DMS114 treated with DMSO at 0.1 percent for 48 hours (cell line): ENCODE measurements at regions not wholly inside any gene's neighbourhood (a gene's known extent, or its start where the extent isn't known, plus 50 kb on each side); places are given as distances from the start of the nearest gene placed in this dataset.
"Not testable (repeated sequence)": the region's sequence is repeated elsewhere in the genome, so short reads cannot be mapped to it uniquely, and the experiment has no call there.

Source experiments
- DNase-seq: peaks from one replicate; lab custom pipeline; 2025; ENCODE audit not compliant: unreplicated experiment; lab: John Stamatoyannopoulos, UW

DNA sequence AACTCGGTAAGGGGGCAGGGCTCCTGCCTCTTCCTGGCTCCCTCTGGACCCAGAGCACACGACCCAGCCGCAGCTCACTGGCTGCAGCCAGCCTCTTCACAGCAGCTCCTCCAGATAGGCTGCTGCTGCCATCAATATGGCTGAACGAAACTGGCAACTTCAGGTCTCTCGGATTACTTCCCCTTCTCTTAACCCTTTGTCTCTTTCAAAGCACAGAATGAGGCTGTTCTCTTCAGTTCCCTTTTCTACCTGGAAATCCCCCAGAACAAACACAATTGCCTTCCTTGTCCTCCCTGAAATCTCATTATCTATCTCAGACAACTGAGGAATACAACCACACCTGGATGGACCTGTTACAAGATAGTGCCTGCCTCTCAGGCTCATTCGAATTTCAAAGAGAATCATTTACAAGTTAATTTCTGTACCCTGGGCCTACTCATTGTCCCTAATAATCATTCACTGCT, 193.4 kb upstream of the MBL2 start:
- no peak for DNase-seq

DNA sequence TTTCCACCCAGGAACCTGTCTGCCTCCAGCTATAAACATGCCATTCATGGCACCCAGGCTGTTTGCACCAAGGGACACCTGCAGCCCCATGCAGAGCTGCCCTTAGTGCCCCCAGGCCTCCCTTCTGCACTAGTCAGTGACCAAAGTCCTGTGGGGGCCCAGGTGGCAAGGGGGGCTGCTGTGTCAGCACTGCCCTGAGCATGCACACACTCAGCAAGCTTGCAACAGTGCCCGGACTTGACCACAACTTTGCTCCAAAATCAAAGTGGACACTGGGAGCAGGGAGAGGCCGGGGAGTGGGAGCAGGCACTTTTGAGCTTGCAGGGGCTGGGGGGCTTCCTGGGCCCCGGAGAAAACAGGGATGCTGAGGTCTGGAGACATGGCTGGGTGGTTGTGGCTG, 192.9 kb upstream of the MBL2 start:
- DNase-seq = no peak

DNA sequence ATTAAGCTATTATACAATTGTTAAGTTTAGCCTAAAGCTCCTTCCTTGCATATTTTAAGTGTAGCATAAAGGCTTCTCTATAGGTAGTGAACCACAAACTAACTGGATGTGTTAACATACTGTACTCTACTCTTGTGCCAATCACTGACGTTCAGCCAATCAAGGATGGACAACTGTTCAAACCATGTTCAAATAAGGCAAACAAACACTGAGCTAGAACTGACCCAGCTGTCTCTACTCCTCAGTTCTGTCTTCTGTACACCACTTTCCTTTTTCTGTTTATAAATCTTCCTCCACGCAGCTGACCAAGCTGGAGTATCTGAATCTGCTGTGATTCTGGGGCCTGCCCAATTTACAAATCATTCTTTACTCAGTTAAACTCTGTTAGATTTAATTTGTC, 188.7 kb upstream of the MBL2 start:
- DNase-seq = no peak

DNA sequence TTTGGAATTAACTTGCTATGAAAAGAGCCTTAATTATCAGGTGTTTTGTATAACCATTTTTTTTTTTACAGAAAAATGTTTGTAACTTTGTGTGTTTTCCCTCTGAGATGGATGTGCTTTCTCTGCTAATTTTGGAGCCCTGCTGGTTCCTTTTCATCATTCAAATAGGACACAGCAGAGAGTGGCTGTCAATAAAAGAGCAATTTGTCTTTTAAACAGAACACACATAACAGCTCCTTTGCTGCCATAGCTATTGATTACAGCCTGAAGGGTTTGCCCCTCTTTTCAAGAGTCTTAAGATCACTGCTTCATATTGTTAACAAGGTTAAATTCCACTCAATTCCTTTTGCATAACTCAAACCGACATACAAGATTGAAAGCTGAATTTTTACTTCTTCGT, 187.2 kb upstream of the MBL2 start:
- no peak for DNase-seq

DNA sequence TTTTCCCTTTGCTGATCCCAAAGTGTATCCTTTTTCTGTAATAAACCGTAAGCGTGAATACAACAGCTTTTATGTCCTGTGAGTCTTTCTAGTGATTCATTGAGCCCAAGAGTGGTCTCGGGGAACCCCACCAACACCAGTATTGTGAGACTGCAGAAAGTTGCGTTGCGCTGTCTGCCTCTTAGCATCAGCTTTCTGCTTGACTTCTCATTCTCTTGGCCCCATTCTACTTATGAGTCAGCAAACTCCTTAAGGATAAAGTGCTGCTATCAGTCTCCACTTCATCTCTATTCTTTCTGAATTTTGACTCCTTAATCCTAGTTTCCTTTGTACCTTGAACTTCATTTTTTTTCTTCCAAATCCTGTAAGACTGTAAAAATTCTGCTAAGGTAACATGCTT, 184.3 kb upstream of the MBL2 start:
- DNase-seq = no peak

DNA sequence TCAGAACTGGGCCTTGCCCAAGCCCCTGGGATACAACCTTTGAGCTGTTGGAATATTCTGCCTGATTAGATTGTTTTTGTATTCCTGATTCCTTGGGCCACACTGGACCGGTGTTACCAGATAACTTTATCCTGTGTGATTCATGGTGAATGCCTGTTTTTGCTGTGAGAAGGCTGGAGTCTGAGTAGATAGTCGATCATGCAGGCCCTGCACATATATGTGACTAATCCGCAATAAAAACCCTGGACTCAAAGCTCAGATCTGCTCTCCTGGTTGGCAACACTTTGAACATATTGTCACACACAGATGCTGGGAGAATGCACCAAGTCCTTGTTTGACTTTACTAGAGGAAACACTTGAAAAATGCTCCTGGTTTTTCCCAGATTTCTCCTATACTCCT, 183.9 kb upstream of the MBL2 start:
- DNase-seq = no peak

GRCh38 chr10:52955337-52955736, 182.8 kb upstream of the MBL2 start:
- DNase-seq = no peak

DNA sequence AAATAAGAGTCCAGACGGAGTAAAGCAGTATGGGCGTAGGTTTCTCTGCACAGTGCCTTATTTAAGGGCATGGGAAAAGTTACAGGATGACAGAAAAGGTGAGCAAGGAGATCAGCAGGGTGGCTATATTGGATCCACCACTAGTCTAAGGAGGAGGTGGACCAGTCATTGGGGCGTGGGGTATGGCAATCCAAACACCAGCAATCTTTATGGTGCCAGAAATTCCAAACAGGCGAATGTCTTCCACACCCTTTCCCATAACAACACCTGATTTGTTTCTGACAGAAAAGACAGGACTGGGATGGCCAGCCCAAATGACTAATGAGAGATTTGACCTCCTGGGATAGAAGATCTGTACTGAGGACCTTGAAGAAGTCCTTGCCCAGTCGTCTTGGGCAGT, 181.8 kb upstream of the MBL2 start:
- no peak for DNase-seq

DNA sequence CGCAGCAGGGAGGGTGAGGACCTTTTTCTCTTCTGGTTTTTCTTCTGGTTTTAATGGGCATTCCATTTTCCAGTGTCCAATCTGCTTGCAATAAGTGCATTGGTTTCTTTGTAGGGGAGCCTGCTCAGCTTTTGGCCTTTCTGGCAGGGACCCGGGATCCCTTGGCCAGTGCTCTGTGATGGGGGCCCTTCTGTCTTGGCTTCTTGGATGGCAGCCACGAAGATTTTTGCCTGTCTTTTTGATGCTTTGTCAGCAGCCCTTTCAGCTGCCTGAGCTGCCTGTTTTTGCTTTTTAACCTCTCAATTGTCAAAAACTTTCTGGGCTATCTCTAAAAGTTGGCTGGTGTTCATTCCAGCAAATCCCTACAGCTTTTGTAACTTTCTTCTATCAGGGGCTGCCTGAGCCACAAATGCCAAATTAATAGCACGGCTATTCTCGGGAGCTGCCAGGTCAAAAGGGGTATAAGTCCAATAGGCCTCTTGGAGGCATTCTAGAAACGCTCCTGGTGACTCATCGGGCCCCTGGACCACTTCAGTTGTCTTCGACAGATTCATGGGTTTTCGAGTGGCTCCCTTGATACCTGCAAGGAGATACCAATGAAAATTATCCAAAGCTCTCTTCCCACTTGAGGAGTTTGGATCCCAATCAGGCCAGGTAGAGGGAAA, 179.9 kb upstream of the MBL2 start:
- DNase-seq = no peak

DNA sequence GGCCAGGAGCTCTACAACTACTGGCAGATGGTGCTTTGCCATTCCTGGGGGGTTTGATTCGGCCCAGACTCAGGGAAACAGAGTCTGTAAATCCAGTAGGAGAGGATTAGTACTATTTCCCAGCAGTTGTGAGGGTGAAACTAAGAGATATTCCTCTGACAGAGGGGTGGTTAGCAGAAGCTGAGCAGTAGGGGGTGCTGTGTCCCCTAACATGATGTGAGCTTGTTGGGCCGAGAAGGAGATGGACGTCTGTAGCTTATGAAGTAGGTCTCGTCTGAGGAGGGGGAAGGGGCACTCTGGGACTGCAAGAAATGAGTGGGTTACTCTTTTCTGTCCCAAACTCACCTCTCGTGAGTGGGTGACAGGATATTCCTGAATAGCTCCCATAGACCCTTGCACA, 179.2 kb upstream of the MBL2 start:
- no peak for DNase-seq

DNA sequence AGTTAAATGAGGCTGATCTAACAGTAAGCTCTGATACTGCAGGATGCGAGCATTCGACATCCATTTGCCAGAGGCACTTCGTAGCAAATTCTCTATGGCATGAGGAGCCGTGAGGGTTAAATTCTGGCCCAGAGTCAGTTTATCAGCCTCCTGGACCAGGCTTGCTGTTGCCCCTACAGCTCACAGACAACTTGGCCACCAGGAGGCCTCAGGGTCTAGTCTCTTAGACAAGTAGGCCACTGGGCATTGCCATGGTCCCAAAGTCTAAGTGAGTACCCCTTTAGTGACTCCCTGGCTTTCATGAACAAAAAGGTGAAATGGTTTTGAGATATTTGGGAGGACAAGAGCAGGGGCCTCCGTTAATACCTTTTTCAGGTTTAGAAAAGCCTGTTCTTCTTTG, 178.0 kb upstream of the MBL2 start:
- DNase-seq = no peak

DNA sequence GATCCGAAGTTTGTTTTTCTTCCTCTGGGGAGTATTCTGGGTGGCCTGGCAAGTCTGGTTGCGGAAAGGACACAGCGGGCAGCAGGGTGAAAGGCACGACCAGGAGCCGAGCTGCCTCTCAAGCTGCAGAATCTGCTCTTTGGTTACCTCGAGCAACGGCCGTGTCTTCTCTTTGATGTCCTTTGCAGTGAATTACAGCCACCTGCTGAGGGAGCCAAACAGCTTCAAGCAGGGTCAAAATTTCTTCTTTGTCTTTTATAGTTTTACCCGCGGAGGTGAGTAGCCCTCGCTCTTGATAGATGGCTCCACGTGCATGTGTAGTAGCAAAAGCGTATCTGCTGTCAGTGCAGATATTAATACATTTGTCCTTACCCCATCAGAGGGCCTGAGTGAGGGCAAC, 177.3 kb upstream of the MBL2 start:
- no peak for DNase-seq

DNA sequence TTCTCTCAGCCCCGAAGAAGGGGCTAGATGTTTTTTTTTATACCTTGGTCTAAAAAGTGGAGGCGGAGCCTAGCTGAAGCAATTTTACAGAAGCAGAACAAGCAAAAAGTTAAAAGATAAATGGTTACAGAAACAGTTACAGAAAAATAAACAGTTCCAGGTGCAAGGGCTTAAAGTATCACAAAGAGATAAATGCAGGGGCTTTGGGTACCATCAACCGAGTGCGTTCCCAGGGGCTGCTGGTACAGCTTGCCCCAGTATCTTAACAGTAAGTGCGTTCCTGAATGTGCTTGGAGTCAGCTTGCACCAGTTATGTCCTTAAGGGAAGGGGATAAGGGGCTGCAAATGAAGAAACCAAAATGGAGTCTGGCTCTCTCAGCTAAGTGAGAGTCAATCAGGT, 173.9 kb upstream of the MBL2 start:
- no peak for DNase-seq

DNA sequence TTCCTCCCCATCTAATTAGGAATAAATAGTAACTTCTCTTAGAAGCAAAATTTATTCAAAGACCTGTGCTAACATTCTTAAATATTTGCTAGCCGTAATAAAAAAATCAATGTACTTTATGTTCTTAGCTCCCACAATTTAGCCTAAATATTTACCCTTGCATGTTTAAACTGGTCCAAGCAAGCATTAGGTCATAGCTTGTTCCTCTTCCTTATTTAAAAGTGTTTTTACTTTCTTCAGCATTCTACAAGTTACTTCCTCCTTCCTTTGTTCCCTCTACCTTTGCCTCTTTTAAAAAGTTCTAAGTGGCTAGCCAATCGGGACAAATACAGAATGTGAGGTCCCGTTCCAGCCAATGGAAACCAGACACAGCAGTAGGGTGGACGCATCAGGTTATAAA, 172.9 kb upstream of the MBL2 start:
- not testable (repeated sequence) for DNase-seq

GRCh38 chr10:52940921-52941320, 168.3 kb upstream of the MBL2 start:
- no peak for DNase-seq

DNA sequence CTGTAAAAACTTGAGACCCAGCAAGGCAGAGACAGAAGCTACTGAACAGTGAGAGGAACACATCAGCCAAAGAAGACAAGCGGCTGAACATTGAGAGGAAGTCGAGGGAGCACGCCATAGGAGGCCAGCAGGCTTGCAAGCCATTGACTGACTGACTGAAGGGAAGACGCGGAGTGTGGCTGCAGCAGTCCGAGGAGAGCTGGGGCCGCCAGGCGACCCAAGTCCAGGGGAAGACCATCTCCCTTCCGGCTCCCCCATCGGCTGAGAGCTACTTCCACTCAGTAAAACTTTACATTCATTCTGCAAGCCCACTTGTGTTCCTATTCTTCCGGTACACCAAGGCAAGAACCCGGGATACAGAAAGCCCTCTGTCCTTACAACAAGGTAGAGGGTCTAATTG, 167.3 kb upstream of the MBL2 start:
- DNase-seq = no peak

- DNase-seq = no peak
Measured at GRCh38 chr10:52933748-52934147, 161.2 kb upstream of the MBL2 start.

- DNase-seq = no peak
Measured at GRCh38 chr10:52927678-52928077, 155.1 kb upstream of the MBL2 start.

GRCh38 chr10:52923520-52923919, 150.9 kb upstream of the MBL2 start:
- DNase-seq = no peak

- DNase-seq = no peak
Measured at GRCh38 chr10:52918714-52919305, 146.2 kb upstream of the MBL2 start.

- no peak for DNase-seq
Measured at GRCh38 chr10:52915391-52915790, 142.8 kb upstream of the MBL2 start.

- DNase-seq = no peak
Measured at GRCh38 chr10:52911163-52911562, 138.6 kb upstream of the MBL2 start.

GRCh38 chr10:52908478-52908877, 135.9 kb upstream of the MBL2 start:
- no peak for DNase-seq
